Uterus (tissue), 2 donors: ENCODE measurements at regions not wholly inside any gene's neighbourhood (a gene's known extent, or its start where the extent isn't known, plus 50 kb on each side); places are given as distances from the start of the nearest gene placed in this dataset.

Experiments
- POLR2A ChIP-seq, 2 donors: fragments of 450-650 bp; IDR thresholded peaks; one replicate each; pipeline ENCODE4 v1.6.1; 2016; ENCODE audit warnings: antibody characterized with exemption in 2 of 2, mild to moderate bottlenecking in 1 of 2, moderate library complexity in 1 of 2
- TF ChIP-seq, protein P1 (sequence below), 4 experiments: fragments of 200-600 bp in 2 of 4; fragments of 450-650 bp in 2 of 4; sonication (generic) in 2 of 4; IDR thresholded peaks; one replicate each; pipeline ENCODE4 v1.5.1; 2016 to 2019; ENCODE audit warnings: antibody characterized with exemption in 4 of 4, mild to moderate bottlenecking in 2 of 4, moderate library complexity in 1 of 4

DNA sequence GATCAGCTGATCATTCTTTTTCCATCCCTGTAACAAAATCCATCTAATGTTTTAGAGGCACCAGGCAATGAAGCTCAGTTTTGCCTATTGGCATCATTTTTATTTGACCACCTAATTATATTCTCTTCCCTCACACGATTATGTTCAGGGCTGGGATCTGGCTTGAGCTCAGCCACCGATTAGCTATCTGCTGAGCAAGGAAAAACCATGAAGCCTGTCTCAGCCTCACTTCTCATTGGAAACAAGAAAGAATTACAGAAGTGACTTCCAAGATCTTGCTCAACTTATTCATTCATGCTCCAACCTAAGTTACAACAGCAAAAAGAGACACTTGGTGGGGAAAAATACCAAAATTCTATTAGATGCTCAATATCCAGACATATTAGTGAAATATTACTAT, 139.0 kb upstream of the SH3BP4 start:
- TF ChIP-seq, protein P1, sequence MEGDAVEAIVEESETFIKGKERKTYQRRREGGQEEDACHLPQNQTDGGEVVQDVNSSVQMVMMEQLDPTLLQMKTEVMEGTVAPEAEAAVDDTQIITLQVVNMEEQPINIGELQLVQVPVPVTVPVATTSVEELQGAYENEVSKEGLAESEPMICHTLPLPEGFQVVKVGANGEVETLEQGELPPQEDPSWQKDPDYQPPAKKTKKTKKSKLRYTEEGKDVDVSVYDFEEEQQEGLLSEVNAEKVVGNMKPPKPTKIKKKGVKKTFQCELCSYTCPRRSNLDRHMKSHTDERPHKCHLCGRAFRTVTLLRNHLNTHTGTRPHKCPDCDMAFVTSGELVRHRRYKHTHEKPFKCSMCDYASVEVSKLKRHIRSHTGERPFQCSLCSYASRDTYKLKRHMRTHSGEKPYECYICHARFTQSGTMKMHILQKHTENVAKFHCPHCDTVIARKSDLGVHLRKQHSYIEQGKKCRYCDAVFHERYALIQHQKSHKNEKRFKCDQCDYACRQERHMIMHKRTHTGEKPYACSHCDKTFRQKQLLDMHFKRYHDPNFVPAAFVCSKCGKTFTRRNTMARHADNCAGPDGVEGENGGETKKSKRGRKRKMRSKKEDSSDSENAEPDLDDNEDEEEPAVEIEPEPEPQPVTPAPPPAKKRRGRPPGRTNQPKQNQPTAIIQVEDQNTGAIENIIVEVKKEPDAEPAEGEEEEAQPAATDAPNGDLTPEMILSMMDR (IDR thresholded peaks at IDR 0.05), result no peak
- TF ChIP-seq POLR2A (IDR thresholded peaks at IDR 0.05), result no peak
